CD4-positive, CD25-positive, alpha-beta regulatory T cell (primary cell): ENCODE measurements at regions not wholly inside any gene's neighbourhood (a gene's known extent, or its start where the extent isn't known, plus 50 kb on each side); places are given as distances from the start of the nearest gene placed in this dataset.
"Not testable (repeated sequence)": the region's sequence is repeated elsewhere in the genome, so short reads cannot be mapped to it uniquely, and the experiment has no call there.

ENCODE experiments used
- ATAC-seq, 2 donors: fragments of 150-1000 bp; cut with Tn5 transposase; one replicate each; pipeline ENCODE4 v1.10.0; 2021; ENCODE audit warnings: low read depth in 2 of 2, moderate number of reproducible peaks in 2 of 2, moderate library complexity in 1 of 2
- DNase-seq, 3 donors: peaks; one replicate each; pipeline versions ENCODE4 v3.0.0 to v3.0.0-alpha.2; 2012 to 2022; ENCODE audit warnings: mixed read lengths in 1 of 3
- H3K27ac ChIP-seq: one replicate; pipeline ENCODE4 v1.7.0; 2013; ENCODE audit warnings: mild to moderate bottlenecking, low read length; ENCODE audit not compliant: insufficient read depth, poor library complexity, severe bottlenecking
- H3K27me3 ChIP-seq: one replicate; pipeline ENCODE4 v1.7.0; 2013; ENCODE audit warnings: low read length; ENCODE audit not compliant: control insufficient read depth, insufficient read depth
- H3K36me3 ChIP-seq: one replicate; pipeline ENCODE4 v1.7.0; 2013; ENCODE audit warnings: mild to moderate bottlenecking, low read length, moderate library complexity; ENCODE audit not compliant: control insufficient read depth, insufficient read depth
- H3K4me1 ChIP-seq: 2 replicates; pipeline ENCODE4 v1.7.0; 2013; ENCODE audit warnings: mild to moderate bottlenecking, low read length; ENCODE audit not compliant: insufficient read depth, control insufficient read depth, poor library complexity, severe bottlenecking
- H3K4me3 ChIP-seq: one replicate; pipeline ENCODE4 v1.7.0; 2013; ENCODE audit warnings: low read depth, mild to moderate bottlenecking, low read length, moderate library complexity
- H3K9me3 ChIP-seq, 2 experiments: 1 replicate in 1 of 2; 2 replicates in 1 of 2; pipeline ENCODE4 v1.7.0; 2013; ENCODE audit warnings: low read length in 2 of 2, mild to moderate bottlenecking in 1 of 2, moderate library complexity in 1 of 2; ENCODE audit not compliant: control insufficient read depth in 2 of 2
- H3K27ac Mint-ChIP-seq, 3 donors: one replicate each; pipeline ENCODE4 v1.8.0; 2020 to 2022; ENCODE audit warnings: mild to moderate bottlenecking in 3 of 3, mixed read lengths in 3 of 3, moderate library complexity in 2 of 3
- H3K27me3 Mint-ChIP-seq: one replicate; pipeline ENCODE4 v1.8.0; 2022; ENCODE audit warnings: mild to moderate bottlenecking, mixed read lengths
- H3K36me3 Mint-ChIP-seq: one replicate; pipeline ENCODE4 v1.8.0; 2020; ENCODE audit warnings: mixed read lengths
- H3K4me1 Mint-ChIP-seq, 4 donors: one replicate each; pipeline ENCODE4 v1.8.0; 2020 to 2022; ENCODE audit warnings: mixed read lengths in 4 of 4, mild to moderate bottlenecking in 1 of 4
- H3K4me3 Mint-ChIP-seq, 4 donors: one replicate each; pipeline ENCODE4 v1.8.0; 2020 to 2022; ENCODE audit warnings: mild to moderate bottlenecking in 4 of 4, mixed read lengths in 4 of 4, moderate library complexity in 3 of 4
- H3K9me3 Mint-ChIP-seq, 7 donors: one replicate each; pipeline ENCODE4 v1.8.0; 2020 to 2022; ENCODE audit warnings: mixed read lengths in 7 of 7, mild to moderate bottlenecking in 3 of 7, moderate library complexity in 2 of 7

DNA sequence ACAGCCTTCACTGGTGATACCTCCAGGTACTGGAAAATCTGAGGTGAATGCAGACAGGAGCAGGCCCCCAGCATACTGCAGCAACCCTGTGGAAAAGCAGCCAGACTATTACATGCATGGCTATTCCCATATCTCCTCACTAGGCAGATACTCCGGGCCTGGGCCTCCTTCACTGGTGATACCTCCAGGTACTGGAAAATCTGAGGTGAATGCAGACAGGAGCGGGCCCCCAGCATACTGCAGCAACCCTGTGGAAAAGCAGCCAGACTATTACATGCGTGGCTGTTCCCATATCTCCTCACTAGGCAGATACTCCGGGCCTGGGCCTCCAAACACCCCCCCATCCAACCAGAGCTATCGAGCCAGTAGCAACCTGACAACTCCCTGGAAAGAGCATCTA lies 724.2 kb downstream of the KLHL13 start:
- not testable (repeated sequence) for H3K27me3 ChIP-seq, ATAC-seq, H3K27me3 Mint-ChIP-seq, H3K4me1 ChIP-seq, H3K4me3 Mint-ChIP-seq, H3K27ac ChIP-seq, H3K27ac Mint-ChIP-seq, H3K9me3 Mint-ChIP-seq, H3K4me3 ChIP-seq, H3K36me3 ChIP-seq, H3K9me3 ChIP-seq, H3K4me1 Mint-ChIP-seq, H3K36me3 Mint-ChIP-seq, DNase-seq

DNA sequence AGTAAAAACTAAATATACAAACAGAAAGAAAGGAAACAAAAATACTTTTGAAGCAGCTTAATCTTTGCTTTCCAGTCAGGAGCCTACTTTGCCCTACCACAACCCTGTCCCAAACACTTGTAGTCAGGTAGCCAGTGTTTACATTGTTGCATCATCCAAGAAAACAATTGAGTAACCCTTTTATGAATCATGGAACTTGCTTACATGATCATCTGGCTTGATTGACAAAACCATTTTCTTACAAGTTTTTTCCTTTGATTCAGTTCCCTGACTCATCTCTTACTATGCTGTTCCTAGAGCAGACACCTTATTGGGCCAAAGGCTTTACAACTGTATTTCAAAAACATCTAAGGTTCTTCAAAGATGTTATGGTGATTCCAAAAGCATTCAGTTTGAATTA lies 740.1 kb downstream of the KLHL13 start:
- Histone ChIP-seq H3K27ac (no peak overlapping the region), H3K4me1 (no peaks in the 10 kb centered on the region), H3K4me3 (no peak overlapping the region), H3K9me3 (no peaks in the 10 kb centered on the region), H3K27me3 (no peaks in the 10 kb centered on the region), H3K36me3 (no peaks in the 10 kb centered on the region)
- no peak for ATAC-seq
- Mint-ChIP-seq H3K4me3 (no peak overlapping the region), H3K4me1 (no peaks in the 10 kb centered on the region), H3K27me3 (no peaks in the 10 kb centered on the region), H3K27ac (no peak overlapping the region), H3K36me3 (no peaks in the 10 kb centered on the region), H3K9me3 (peaks cover 0 to 2% (median 0%) of the 10 kb centered on the region in 7 donors)
- DNase-seq = no peak

DNA sequence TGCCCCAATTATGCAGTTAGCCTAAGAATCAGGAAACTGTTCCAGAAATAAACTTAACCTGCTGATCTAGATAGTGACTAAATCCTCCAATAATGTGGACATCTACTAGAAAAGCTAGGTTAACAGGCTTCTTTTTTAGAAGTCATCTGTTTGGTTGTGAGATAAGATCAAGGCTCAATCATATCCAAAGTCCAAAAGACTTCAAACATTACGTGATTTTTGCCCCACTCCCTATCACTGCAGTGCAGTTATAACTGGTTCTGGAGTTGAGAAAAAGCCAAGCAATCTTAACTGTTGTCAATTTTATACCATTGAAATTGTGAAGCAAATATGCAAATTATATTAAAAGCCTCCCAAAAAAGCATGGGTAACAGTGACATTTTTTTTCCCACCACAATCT lies 781.4 kb downstream of the KLHL13 start:
- Histone ChIP-seq H3K4me1 (no peaks in the 10 kb centered on the region), H3K4me3 (no peak overlapping the region), H3K36me3 (no peaks in the 10 kb centered on the region), H3K9me3 (no peaks in the 10 kb centered on the region), H3K27ac (no peak overlapping the region), H3K27me3 (no peaks in the 10 kb centered on the region)
- H3K4me1 Mint-ChIP-seq = no peaks in the 10 kb centered on the region
- DNase-seq = no peak
- no peaks in the 10 kb centered on the region for H3K36me3 Mint-ChIP-seq
- no peak overlapping the region for H3K27ac Mint-ChIP-seq
- H3K9me3 Mint-ChIP-seq = peaks cover 0 to 9% (median 3%) of the 10 kb centered on the region in 7 donors
- no peak overlapping the region for H3K4me3 Mint-ChIP-seq
- no peak for ATAC-seq
- H3K27me3 Mint-ChIP-seq = no peaks in the 10 kb centered on the region

DNA sequence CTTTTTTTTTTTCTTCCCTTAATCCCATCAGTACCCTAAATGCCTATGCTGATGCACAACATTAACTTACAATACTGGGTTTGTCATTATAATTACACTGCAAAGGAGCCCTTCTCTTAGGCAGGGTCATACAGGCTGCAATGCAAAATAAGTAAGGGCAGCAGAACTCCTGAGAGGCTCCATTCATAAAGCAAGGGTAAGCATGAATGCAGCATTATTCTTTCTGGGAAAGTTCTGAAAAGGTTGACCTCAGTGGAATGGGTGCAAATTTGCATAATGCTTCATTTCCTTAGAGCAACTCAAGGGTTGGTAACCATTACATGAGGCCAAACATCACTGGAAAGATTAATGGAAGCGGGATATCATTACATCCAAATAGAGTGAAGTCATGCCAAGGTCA lies 789.2 kb downstream of the KLHL13 start:
- no peak overlapping the region for H3K27ac Mint-ChIP-seq
- H3K4me3 Mint-ChIP-seq = no peak overlapping the region
- Histone ChIP-seq H3K36me3 (no peaks in the 10 kb centered on the region), H3K4me3 (no peak overlapping the region), H3K4me1 (no peaks in the 10 kb centered on the region), H3K9me3 (no peaks in the 10 kb centered on the region), H3K27me3 (no peaks in the 10 kb centered on the region), H3K27ac (no peak overlapping the region)
- ATAC-seq (no peak), DNase-seq (no peak)
- peaks cover 0 to 6% (median 0%) of the 10 kb centered on the region in 7 donors for H3K9me3 Mint-ChIP-seq
- H3K4me1 Mint-ChIP-seq = no peaks in the 10 kb centered on the region
- no peaks in the 10 kb centered on the region for H3K36me3 Mint-ChIP-seq
- no peaks in the 10 kb centered on the region for H3K27me3 Mint-ChIP-seq

DNA sequence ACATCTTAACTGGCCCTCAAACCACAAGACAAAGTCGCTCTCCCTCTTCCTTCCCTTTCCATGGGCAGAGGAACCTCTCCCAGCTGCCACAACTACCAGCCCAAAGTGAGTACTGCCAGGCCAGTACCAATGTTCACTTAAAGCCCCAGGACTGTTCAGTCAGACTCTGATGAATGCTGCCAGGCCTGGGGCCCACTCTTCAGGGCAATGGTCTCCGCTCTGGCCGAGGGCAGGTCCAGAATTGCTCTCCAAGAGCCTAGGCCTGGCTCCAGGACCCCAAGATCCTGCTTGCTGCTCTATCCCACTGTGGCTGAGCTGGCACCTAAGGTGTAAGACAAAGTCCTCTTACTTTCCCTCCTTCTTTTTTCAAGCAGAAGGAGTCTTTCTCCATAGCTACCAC lies 790.9 kb downstream of the KLHL13 start:
- no peaks in the 10 kb centered on the region for H3K36me3 ChIP-seq
- H3K27me3 Mint-ChIP-seq = no peaks in the 10 kb centered on the region
- no peak overlapping the region for H3K4me3 ChIP-seq
- no peaks in the 10 kb centered on the region for H3K27me3 ChIP-seq
- no peak overlapping the region for H3K27ac Mint-ChIP-seq
- no peaks in the 10 kb centered on the region for H3K36me3 Mint-ChIP-seq
- H3K4me1 Mint-ChIP-seq = no peaks in the 10 kb centered on the region
- ATAC-seq = no peak
- H3K4me1 ChIP-seq = no peaks in the 10 kb centered on the region
- peaks cover 0 to 3% (median 0%) of the 10 kb centered on the region in 7 donors for H3K9me3 Mint-ChIP-seq
- no peak overlapping the region for H3K27ac ChIP-seq
- H3K9me3 ChIP-seq = no peaks in the 10 kb centered on the region
- no peak for DNase-seq
- H3K4me3 Mint-ChIP-seq = no peak overlapping the region

DNA sequence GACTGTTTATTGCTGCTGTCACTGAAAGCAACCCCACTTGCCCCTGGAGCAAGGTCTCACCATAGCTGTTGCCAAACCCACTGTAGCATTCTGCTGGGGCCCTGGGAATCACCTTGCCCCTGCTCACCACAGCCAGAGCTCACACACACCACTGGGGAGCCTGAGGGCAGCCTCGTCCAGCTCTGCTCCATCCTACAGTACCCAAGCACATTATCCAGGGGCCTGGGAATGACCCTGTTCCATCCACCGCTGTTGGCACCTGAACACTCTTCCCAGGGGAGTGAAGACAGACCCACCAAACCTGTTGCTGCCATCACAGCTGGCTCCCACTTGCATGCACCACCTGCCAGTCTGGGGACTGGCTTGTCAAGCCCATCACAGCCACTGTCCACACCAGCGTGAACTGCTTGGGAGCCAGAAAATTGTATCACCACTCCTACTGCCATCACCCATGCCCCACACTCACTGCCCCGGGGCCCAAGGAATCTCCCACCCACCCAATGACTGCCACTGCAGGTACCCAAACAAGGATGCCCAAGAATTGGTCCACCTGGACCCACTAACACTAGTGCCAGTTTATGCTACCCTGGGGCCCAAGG lies 811.3 kb downstream of the KLHL13 start:
- Histone ChIP-seq H3K4me1 (no peaks in the 10 kb centered on the region), H3K27me3 (no peaks in the 10 kb centered on the region), H3K27ac (no peak overlapping the region), H3K36me3 (no peaks in the 10 kb centered on the region), H3K4me3 (no peak overlapping the region), H3K9me3 (no peaks in the 10 kb centered on the region)
- DNase-seq (no peak), ATAC-seq (no peak)
- no peak overlapping the region for H3K4me3 Mint-ChIP-seq
- no peak overlapping the region for H3K27ac Mint-ChIP-seq
- H3K27me3 Mint-ChIP-seq = no peaks in the 10 kb centered on the region
- H3K4me1 Mint-ChIP-seq = no peaks in the 10 kb centered on the region
- no peaks in the 10 kb centered on the region for H3K36me3 Mint-ChIP-seq
- peaks cover 0 to 14% (median 1%) of the 10 kb centered on the region in 7 donors for H3K9me3 Mint-ChIP-seq

DNA sequence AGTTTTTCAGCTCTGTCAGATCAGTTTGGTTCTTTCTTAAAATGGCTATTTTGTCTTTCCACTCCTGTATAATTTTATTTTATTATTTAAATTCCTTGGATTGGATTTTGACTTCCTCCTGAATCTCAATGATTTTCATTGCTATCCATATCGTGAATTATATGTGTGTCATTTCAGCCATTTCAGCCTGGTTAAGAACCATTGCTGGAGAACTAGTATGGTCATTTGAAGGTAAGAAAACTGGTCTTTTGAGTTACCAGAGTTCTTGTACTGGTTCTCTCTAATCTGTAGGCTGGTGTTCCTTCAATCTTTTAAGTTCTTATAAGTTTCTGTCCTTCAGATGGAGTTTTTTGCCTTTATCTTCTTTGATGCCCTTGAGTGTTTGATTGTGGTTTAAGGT lies 815.5 kb downstream of the KLHL13 start:
- no peaks in the 10 kb centered on the region for H3K36me3 ChIP-seq
- H3K27me3 Mint-ChIP-seq = no peaks in the 10 kb centered on the region
- no peaks in the 10 kb centered on the region for H3K4me1 ChIP-seq
- no peak overlapping the region for H3K27ac Mint-ChIP-seq
- H3K27ac ChIP-seq = no peak overlapping the region
- H3K27me3 ChIP-seq = no peaks in the 10 kb centered on the region
- peaks cover 0 to 10% (median 1%) of the 10 kb centered on the region in 7 donors for H3K9me3 Mint-ChIP-seq
- H3K4me1 Mint-ChIP-seq = no peaks in the 10 kb centered on the region
- ATAC-seq (no peak), DNase-seq (no peak)
- no peak overlapping the region for H3K4me3 Mint-ChIP-seq
- no peak overlapping the region for H3K4me3 ChIP-seq
- H3K9me3 ChIP-seq = no peaks in the 10 kb centered on the region
- no peaks in the 10 kb centered on the region for H3K36me3 Mint-ChIP-seq

DNA sequence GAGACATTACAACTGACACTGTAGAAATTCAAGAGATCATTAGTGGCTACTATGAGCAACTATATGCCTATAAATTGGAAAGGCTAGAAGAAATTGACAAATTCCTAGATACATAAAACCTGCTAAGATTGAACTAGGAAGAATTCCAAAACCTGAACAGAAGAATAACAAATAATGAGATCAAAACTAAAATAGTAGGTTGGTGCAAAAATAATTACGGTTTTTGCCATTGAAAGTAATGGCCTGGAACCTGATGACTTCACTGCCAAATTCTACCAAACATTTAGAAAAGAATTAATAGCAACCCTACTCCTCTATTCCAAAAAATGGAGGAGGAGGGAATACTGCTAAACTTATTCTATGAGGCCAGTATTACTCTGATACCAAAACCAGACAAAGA lies 824.9 kb downstream of the KLHL13 start:
- no peaks in the 10 kb centered on the region for H3K36me3 Mint-ChIP-seq
- H3K27ac Mint-ChIP-seq = no peak overlapping the region
- H3K36me3 ChIP-seq = no peaks in the 10 kb centered on the region

More for the DNA sequence above, 824.9 kb downstream of the KLHL13 start:
- H3K27ac ChIP-seq = no peak overlapping the region
- no peaks in the 10 kb centered on the region for H3K27me3 ChIP-seq
- peaks cover 0 to 11% (median 0%) of the 10 kb centered on the region in 7 donors for H3K9me3 Mint-ChIP-seq
- ATAC-seq (no peak), DNase-seq (no peak)
- no peak overlapping the region for H3K4me3 Mint-ChIP-seq
- no peak overlapping the region for H3K4me3 ChIP-seq
- no peaks in the 10 kb centered on the region for H3K4me1 Mint-ChIP-seq
- no peaks in the 10 kb centered on the region for H3K9me3 ChIP-seq
- H3K27me3 Mint-ChIP-seq = no peaks in the 10 kb centered on the region
- H3K4me1 ChIP-seq = no peaks in the 10 kb centered on the region
